HuH-7.5 (cell line): ENCODE measurements at regions not wholly inside any gene's neighbourhood (a gene's known extent, or its start where the extent isn't known, plus 50 kb on each side); places are given as distances from the start of the nearest gene placed in this dataset.
"Not testable (repeated sequence)": the region's sequence is repeated elsewhere in the genome, so short reads cannot be mapped to it uniquely, and the experiment has no call there.

ENCODE experiments used
- DNase-seq: peaks from one replicate; pipeline ENCODE4 v3.0.0; 2011; ENCODE audit warnings: low spot score

DNA sequence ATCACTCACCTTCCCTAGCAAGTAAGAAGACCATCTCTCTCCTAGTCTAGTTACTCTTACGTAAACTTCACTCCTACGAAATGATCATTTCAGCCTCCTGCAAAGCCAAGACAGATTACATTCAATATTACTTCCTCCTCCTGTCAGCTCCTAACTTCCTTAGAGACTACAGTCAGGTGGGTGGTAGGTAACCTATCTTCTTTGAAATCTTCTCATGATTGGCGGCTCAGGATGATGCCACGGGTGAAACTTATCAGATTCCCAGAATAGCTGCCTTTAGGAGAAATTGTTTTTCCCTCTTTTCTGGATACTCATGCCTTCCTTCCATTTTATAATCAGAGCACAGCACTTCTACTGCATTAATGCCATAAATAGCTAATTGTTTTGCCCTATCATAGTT, 744.8 kb upstream of the HS3ST1 start:
- DNase-seq = no peak

DNA sequence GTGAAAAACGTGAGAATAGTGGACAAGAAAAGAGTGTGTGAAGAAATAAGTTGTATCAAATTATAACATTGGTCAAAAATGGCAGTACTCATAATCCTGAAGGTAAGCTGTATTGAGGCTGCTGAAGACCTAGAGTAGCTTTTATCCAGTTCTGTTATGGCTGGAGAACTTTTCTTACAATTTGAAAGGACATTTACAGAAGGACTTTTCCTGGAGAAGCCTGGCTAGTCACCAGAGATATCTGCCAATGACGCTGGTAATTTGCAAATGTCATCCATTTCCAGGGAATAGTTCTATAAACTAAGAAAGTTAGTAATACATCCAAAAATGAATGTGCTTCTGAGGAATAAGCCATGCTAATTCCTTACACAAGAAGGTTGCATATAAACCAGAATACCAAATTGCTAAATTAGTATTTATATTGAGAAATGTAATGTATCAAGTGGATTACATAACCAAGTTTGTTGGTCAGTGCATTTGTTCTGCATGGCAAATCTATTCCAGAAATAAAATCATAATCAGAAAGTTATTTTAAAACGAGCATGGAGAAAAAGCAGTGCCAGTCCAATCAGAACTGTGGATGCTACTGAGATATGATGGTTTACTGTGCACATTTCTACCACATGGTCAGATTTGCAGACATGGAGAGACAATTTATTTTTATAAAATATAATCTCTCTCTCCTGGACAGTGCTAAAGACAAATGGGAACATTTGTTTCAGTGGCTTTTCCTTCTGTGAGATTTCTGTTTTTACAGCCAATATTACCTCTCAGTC, 743.7 kb upstream of the HS3ST1 start:
- no peak for DNase-seq

DNA sequence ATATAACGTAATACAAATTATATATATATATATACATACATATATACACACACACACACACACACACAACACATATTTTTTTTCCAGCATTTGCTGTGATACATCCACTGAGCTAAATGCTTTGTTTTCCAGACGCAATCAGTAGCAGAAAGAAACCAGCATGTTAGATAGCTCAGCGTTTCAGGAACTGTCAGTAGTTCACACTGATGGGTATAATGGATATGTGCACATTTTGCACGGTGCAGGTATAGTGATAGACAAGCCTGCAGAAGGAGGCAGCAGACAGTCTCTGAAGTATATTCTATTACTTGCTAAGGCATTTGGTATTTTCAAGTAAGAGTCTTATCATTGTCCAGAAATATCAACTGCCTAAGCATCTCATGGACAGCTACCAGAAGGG, 741.6 kb upstream of the HS3ST1 start:
- DNase-seq = no peak

DNA sequence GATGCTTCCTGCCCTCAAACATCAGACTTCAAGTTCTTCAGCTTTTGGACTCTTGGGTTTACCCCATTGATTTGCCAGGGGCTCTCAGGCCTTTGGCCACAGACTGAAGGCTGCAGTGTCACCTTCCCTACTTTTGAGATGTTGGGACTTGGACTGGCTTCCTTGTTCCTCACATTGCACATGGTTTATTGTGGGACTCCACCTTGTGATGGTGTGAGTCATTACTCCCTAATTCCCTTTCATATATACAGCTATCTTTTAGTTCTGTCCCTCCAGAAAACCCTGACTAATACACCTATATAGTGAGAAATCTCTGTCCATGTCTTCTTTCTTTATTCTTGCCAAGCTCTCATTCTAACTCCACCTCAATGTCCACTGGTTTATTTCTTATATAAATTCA, 736.9 kb upstream of the HS3ST1 start:
- DNase-seq = no peak

DNA sequence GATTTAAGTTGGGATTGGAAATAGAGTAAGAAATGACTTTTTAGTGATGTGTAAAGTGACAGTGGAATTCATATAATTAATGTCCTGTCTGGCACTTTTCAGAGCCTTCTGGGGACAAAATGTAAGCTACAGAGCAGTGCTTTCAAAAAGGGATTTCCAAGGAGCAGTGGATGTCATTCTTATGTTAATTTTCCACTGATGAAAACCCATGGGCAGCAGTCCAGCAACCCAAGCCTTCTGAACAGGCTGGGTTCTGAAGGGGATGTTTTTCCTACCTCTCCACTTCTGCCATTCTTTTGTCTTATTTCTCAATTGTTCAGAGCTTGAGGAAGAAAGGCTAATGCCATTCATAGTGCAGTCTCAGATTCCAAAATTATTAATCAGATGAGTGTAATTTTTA, 717.6 kb upstream of the HS3ST1 start:
- no peak for DNase-seq

DNA sequence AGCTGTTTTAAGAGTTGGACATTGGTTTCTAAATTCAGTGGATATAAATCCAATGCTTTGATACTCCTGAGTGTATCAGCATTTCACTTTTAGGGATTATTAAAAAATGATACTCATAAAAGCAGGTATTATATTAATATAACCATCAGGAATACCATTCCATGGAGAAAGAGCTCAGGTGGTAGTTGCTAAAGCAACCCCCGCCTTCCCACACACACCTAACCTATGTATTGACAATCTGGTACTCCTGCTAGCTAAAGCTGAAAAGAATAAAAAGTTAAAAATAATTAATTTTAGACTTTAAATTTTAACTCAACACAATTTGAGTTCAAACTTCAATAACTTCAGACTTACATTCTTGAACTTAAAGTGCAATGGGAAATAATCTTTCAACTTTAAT, 717.1 kb upstream of the HS3ST1 start:
- no peak for DNase-seq

DNA sequence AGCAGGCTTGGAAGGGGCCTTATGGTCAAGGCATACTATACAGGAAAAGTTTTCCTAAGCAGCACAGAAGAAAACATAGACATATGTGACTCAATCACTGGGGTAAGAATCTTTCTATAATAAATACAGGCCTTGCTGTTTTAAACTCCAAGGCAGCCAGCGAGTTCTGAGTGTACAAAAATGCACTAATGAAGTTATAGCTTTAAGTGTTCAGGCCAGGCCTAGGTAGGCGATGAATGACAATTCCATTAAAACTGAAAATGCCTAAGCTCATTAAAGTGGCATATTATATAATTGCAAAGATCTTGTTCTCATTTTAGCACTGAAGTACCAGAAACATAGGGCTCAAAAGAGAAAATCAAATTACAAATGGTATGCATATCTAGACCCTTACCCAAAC, 716.4 kb upstream of the HS3ST1 start:
- DNase-seq = no peak

DNA sequence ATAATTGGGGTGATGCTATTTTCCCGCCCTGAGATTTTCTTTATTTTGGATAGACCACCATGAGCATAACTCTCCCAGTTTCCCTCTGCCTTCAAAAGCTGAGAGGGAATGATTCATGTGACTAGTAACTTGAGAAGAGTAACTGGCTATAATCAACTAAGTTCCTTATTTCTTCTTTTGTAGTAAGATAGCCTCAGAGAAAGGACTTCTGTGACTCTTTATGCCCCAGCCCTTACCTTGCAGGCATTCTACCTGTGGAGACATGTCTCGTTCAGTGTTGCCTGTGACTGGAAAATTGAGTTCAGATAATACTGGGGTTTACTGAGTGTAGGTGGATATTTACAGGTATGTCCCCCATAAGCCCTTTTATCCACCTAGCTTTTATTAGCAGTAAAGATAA, 715.4 kb upstream of the HS3ST1 start:
- DNase-seq = no peak

DNA sequence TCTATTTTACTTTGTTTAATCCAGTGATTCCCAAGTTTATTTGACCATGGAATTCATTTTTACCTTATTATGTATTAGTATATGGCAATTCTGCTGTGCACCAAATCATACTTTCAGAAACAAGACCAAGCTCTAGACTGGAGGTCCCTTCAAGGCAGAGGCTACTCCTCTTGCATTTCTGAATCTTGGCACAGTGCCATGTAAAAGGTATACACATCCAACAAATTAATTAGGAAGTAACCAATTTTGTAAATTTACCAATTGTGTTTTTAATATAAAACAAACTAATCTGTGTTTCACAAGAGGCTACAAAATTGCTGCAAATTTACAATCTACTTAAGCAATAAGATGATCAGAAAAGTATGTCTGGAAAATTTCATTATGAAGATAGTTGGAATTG, 712.2 kb upstream of the HS3ST1 start:
- no peak for DNase-seq

DNA sequence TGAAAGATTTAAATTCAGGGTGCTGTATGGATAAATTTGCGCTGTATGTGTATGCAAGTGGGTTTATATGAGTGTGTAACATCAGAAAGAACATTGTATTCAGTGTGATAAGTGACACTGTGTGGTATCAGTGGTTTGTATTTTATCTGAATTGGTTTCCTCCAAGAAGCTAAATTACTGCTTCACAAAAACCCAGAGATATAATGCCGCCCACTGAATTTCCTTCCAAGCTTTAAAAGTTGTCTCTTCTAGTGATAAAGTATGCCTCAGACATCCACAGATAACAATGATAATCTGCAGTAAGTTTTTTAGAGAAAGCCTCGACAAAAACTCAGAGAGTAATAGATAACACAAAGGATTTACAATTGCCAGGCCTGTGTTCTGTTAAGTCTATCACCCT, 710.6 kb upstream of the HS3ST1 start:
- DNase-seq = no peak

DNA sequence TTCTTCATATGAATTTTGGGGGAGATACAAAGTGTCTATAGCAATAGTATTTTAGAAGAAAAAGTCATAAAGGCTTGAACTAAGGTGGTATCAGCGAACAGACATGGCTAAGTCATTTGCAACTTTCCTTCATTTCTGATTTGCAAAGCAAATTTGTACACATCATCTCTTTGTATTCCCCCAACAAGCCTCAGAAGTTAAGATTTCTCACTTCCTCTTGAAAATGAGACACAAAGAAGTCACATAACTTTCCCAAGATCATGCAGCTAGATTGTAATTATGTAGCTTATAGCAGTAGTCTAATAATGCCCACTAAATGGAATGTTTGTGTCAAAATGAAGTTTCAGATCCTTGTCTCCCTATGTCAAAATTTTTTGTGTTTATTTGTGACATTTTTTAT, 709.8 kb upstream of the HS3ST1 start:
- DNase-seq = no peak

DNA sequence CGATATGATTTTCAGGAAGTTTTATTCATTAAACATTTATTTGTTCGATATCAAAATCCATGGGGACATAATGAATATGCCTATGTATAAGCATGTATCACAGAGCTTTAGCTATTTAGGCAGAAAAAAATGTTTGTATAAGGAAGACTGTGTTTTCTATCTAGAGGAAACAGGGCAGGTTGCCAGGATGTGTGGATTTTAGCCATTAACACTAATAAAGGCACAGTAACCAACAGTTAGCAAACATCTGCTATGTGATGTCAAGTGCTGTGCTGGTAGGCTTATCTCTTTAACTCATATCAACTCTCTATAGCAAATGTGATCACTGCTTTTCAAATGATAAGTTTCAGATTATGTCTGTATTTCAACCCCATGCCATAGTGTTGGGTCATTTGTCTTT, 708.9 kb upstream of the HS3ST1 start:
- no peak for DNase-seq

DNA sequence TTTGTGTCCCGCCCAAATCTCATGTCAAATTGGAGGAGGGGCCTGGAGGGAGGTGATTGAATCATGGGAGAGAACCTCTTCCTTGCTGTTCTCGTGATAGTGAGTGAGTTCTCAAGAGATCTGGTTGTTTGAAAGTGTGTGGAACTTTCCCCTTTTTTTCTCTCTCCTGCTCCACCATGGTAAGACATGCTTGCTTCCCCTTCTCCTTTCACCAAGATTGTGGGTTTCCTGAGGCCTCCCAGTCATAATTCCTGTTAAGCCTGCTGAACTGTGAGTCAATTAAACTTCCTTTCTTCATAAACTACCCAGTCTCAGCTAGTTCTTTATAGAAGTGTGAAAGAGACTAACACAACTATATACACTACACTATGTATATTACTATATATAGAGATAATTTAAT, 697.8 kb upstream of the HS3ST1 start:
- no peak for DNase-seq

DNA sequence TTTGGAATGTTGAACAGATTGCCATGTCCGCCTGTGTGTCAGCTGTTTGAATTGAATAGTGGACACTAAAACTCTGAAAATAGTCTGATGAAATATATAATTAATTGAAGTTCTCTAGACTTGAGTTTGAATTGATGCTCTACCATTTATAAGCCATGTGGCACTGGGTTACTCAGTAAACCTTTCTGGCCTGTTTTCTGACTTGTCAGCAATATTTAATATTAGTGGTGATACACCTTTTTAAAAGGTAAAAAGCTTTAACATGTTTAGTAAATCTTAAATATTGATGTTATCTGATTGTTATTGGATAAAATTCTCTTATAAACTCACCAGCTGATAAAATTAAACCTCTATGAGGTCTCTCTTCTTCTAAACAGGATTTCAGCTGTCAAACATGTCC, 695.4 kb upstream of the HS3ST1 start:
- no peak for DNase-seq

DNA sequence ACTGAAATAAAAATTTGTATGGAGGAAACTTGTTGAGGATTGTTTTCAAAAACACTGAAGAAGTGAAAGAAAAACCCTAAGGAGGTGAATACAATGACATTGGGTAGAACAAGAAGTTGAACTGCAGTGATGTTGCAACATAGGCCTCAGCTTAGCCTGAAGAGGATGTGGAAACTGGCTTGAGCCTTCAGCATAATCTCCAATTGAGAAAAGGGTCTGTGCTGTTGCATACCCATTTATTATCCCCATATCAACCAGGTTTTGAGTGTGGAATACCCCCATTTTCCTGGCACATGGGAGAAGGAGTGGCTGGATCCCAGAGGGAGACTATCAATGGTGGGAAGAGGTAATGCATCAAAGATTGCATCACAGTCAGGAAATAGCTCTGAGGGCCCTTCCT, 695.0 kb upstream of the HS3ST1 start:
- no peak for DNase-seq

DNA sequence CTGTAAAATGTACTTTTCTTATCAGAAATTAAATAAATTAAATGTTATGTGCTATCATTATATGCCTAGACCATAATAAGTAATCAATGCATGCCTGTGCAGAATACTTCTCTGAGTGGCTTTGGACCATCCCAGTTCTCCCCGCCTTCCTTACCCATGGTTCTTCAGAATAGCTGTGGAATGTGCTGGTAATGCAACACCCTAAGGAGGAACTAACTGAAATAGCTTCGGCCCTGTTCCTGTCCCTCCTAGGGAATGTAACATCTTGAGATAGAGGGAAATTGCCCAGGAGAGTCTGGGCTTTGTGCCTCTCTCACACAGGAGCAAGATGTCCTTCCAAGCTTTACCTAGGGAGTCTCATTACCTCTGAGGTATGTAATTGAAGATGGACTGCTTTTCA, 693.6 kb upstream of the HS3ST1 start:
- no peak for DNase-seq

DNA sequence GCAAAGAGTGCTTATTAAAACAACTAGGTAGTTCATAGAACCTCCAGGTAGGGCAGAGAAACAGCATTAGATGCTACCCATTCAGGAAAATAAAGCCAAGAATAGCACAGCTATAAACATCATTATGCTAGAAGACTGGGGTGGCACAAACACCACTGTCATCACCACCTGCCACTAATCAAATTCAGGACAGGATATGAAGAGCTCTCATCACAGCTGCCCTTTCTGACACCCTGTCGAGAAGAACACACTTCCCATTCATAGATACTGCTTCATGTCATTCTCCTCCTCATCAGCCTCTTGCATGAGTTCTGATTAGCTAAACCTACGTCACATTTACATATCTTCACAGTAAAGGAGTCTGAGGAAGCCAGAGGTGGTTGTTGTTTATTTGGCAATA, 692.3 kb upstream of the HS3ST1 start:
- DNase-seq = no peak

DNA sequence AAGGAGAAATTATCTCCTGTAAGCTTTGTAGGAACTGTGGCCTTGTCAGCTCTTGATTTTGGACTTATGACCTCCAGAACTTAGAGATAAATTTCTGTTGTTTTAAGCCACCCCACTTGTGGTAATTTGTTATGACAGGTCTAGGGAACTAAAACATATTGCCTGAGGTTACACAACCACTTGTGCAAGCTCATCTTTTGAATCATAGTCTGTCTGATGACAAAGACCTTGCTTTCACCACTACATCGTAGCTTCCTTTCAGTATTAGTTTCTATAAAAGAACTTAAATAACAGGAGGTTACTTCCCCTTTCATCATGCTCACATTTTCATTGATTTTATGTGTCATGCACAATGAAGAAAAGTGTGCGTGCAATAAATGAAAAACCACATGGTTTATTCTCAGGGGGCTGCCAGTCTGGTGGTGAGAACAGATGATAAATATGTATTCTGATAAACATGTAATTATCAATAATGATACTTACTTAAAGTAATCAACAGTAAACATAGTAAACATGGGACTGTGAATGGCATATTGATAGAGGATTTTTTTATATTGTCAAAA, 690.0 kb upstream of the HS3ST1 start:
- DNase-seq = no peak

DNA sequence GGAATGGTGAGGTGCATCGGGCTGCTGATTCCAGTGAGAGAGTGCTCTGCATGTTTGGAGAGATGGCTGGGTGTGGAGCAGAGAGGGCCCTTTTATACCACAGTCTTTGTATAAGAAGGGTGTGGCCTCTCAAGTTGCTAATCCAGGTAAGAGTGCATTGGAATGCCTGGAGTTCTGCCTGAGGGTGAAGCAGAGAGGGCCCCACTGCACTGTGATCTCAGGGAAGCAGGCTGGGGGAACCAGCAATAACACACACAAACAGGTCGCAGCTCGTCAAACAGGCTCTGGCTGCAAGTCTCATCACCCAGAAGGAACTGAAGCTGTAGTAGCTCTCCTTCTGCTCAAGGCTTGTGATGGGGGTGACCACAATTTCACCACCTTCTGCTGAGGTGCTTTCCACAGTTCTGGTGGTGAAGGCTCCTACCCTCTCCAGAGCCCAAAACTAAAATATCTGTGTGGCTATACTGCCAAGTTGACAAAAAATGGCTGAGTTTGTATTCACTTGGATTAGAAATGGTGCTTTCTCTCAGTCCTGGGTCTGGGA, 687.4 kb upstream of the HS3ST1 start:
- DNase-seq = no peak

DNA sequence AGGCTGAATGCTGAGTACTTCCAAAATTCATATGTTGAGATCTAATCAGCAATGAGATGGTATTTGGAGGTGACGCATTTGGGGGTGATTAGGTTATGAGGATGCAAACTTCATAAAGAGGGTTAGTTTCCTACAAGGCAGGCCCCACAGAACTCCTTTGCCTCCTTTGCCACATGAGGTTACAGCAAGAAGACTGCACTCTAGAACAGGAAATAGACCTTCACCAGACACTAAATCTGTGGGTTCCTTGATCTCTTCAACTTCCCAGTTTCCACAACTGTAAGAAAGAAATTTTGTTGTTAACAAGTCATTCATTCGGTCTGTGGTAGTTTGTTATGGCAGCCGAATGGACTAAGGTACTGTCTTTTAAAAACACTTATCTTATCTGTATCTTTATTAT, 681.9 kb upstream of the HS3ST1 start:
- DNase-seq = no peak

DNA sequence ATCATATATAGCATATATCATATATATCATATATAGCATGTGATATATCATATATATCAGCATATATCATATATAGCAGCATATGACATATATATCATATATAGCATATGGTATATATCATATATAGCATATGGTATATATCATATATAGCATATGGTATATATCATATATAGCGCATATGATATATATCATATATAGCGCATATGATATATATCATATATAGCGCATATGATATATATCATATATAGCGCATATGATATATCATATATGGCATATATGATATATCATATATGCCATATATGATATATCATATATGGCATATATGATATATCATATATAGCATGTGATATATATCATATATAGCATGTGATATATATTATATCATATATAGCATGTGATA, 680.4 kb upstream of the HS3ST1 start:
- DNase-seq = not testable (repeated sequence)

DNA sequence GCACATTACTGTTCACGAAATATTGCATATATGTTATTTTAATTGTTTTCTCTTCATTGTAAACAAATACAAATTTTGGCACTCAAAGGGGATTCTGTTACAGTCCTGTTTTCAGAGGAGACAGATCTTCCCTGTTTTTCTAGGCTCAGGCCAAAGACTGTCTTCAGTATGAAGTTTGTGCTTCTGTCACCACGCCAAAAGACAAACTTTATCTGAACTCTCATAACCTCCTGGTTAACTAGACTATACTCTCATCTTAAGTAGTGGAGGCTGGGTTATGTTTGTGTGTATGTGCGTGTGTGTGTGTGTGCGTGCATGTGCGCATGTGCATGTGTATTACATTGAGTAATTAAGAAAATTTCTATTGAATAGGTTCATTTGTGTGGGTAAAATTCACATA, 676.8 kb upstream of the HS3ST1 start:
- no peak for DNase-seq

DNA sequence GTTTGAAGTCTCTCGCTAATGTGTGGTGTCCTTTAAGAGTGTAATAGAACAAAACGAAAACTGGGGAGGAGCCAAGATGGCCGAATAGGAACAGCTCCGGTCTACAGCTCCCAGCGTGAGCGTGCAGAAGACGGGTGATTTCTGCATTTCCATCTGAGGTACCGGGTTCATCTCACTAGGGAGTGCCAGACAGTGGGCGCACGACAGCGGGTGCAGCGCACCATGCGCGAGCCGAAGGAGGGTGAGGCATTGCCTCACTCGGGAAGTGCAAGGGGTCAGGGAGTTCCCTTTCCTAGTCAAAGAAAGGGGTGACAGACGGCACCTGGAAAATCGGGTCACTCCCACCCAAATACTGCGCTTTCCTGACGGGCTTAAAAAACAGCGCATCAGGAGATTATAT, 661.2 kb upstream of the HS3ST1 start:
- DNase-seq = not testable (repeated sequence)

DNA sequence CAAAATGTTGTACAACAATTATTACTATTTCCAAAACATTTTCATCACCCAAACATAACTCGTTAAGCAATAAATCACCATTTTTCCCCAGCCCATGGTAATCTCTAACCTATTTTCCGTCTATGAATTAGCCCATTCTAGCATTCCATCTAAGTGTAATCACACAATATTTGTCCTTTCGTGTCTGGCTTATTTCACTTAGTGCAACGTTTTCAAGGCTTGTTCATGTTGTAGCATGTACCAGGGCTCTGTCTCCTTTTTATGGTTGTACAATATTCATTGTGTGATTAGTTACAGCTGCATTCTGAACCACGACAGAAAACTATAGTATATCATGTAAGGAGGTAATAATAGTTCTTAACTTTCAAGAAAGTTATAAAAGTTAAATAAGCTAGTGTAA, 656.0 kb upstream of the HS3ST1 start:
- no peak for DNase-seq
